ENCODE measurements at regions not wholly inside any gene's neighbourhood (a gene's known extent, or its start where the extent isn't known, plus 50 kb on each side); places are given as distances from the start of the nearest gene placed in this dataset.

- Histone ChIP-seq H3K27me3 (replicated peaks in 1 of 4; ENCODE audit: control extremely low read depth in 1 of 4, control insufficient read depth in 3 of 4, insufficient read depth in 4 of 4, low read length in 3 of 4) (no peaks in the 10 kb centered on the region), H3K4me1 (ENCODE audit: control insufficient read depth in 2 of 2, insufficient read depth in 2 of 2, low read length in 2 of 2) (no peaks in the 10 kb centered on the region), H3K9me3 (ENCODE audit: control extremely low read depth in 1 of 3, control insufficient read depth in 2 of 3, insufficient read depth in 1 of 3, low read length in 2 of 3) (peaks cover 1 to 4% (median 2%) of the 10 kb centered on the region in 3 donors), H3K27ac (ENCODE audit: low read length in 2 of 2) (no peak overlapping the region), H3K9ac (ENCODE audit: low read length) (no peak overlapping the region), H4K20me1 (ENCODE audit: control insufficient read depth, insufficient read depth, low read length, poor library complexity, severe bottlenecking) (no peaks in the 10 kb centered on the region), H3K36me3 (replicated peaks in 1 of 2; ENCODE audit: control extremely low read depth in 1 of 2, control insufficient read depth in 1 of 2, extremely low read depth in 1 of 2, insufficient read depth in 2 of 2, low read length in 1 of 2) (no peaks in the 10 kb centered on the region), H2AFZ (ENCODE audit: insufficient read depth, low read depth, low read length, poor library complexity, severe bottlenecking) (no peak overlapping the region), H3K4me3 (ENCODE audit: control extremely low read depth in 1 of 5, extremely low read depth in 1 of 5, insufficient read depth in 1 of 5, low read depth in 2 of 5, low read length in 4 of 5) (no peak overlapping the region), H3K4me2 (replicated peaks; ENCODE audit: low read depth, low read length, poor library complexity, severe bottlenecking) (no peak overlapping the region), H3K79me2 (ENCODE audit: control insufficient read depth, insufficient read depth, low read length) (no peaks in the 10 kb centered on the region)
- peaks cover 5% of the 10 kb centered on the region for H3K9me3 Mint-ChIP-seq (ENCODE audit: insufficient read depth)
- DNase-seq (no peak), ATAC-seq (ENCODE audit: low read depth) (no peak)
- no peak for TF ChIP-seq EZH2 (IDR thresholded peaks at IDR 0.05; ENCODE audit: borderline replicate concordance, insufficient read depth, low read depth, low read length, poor library complexity, severe bottlenecking)
- intact Hi-C loops (cut with micrococcal nuclease): no loop called here
- H3K27ac Mint-ChIP-seq: no peak overlapping the region
- WGBS (ENCODE audit: insufficient coverage): 50% methylated on average over 2 of the region's 4 CpGs
- ChIA-PET CTCF (no interaction called here), POLR2A (no interaction called here)
- H3K4me1 Mint-ChIP-seq: no peaks in the 10 kb centered on the region
- no peaks in the 10 kb centered on the region for H3K27me3 Mint-ChIP-seq
- H3K4me3 Mint-ChIP-seq: no peak overlapping the region
Measured at GRCh38 chr2:13682540-13683272, 949.8 kb upstream of the LRATD1 start.

- Histone ChIP-seq H3K27ac (ENCODE audit: low read length in 2 of 2) (no peak overlapping the region), H3K79me2 (ENCODE audit: control insufficient read depth, insufficient read depth, low read length) (no peaks in the 10 kb centered on the region), H4K20me1 (ENCODE audit: control insufficient read depth, insufficient read depth, low read length, poor library complexity, severe bottlenecking) (no peaks in the 10 kb centered on the region), H3K36me3 (replicated peaks in 1 of 2; ENCODE audit: control extremely low read depth in 1 of 2, control insufficient read depth in 1 of 2, extremely low read depth in 1 of 2, insufficient read depth in 2 of 2, low read length in 1 of 2) (no peaks in the 10 kb centered on the region), H3K9ac (ENCODE audit: low read length) (no peak overlapping the region), H3K27me3 (replicated peaks in 1 of 4; ENCODE audit: control extremely low read depth in 1 of 4, control insufficient read depth in 3 of 4, insufficient read depth in 4 of 4, low read length in 3 of 4) (no peaks in the 10 kb centered on the region), H3K9me3 (ENCODE audit: control extremely low read depth in 1 of 3, control insufficient read depth in 2 of 3, insufficient read depth in 1 of 3, low read length in 2 of 3) (peaks cover 2 to 6% (median 4%) of the 10 kb centered on the region in 3 donors), H3K4me2 (replicated peaks; ENCODE audit: low read depth, low read length, poor library complexity, severe bottlenecking) (no peak overlapping the region), H3K4me3 (ENCODE audit: control extremely low read depth in 1 of 5, extremely low read depth in 1 of 5, insufficient read depth in 1 of 5, low read depth in 2 of 5, low read length in 4 of 5) (no peak overlapping the region), H3K4me1 (ENCODE audit: control insufficient read depth in 2 of 2, insufficient read depth in 2 of 2, low read length in 2 of 2) (no peaks in the 10 kb centered on the region), H2AFZ (ENCODE audit: insufficient read depth, low read depth, low read length, poor library complexity, severe bottlenecking) (no peak overlapping the region)
- ChIA-PET POLR2A (no interaction called here), CTCF (no interaction called here)
- DNase-seq (no peak), ATAC-seq (ENCODE audit: low read depth) (no peak)
- whole genome bisulfite sequencing (ENCODE audit: insufficient coverage): no CpG with 5 or more reads among the region's 1 CpG
- Mint-ChIP-seq H3K27me3 (no peaks in the 10 kb centered on the region), H3K9me3 (ENCODE audit: insufficient read depth) (peaks cover 5% of the 10 kb centered on the region), H3K4me1 (no peaks in the 10 kb centered on the region), H3K4me3 (no peak overlapping the region), H3K27ac (no peak overlapping the region)
- intact Hi-C loops (cut with micrococcal nuclease): no loop called here
- TF ChIP-seq EZH2 (IDR thresholded peaks at IDR 0.05; ENCODE audit: borderline replicate concordance, insufficient read depth, low read depth, low read length, poor library complexity, severe bottlenecking) (no peak), CTCF (IDR thresholded peaks at IDR 0.05) (no peak)
Measured at GRCh38 chr2:13686262-13686661, 946.3 kb upstream of the LRATD1 start.

All from B cell (primary cell).